GM12878 (cell line): ENCODE measurements at regions not wholly inside any gene's neighbourhood (a gene's known extent, or its start where the extent isn't known, plus 50 kb on each side); places are given as distances from the start of the nearest gene placed in this dataset.

Source experiments
- ATAC-seq: fragments of 200-7000 bp; cut with Tn5 transposase; 3 replicates; pipeline ENCODE4 v1.9.1; 2020; ENCODE audit warnings: mild to moderate bottlenecking, moderate library complexity
- BruUV-seq: library from RNA; stranded (reverse); fragments of 400-500 nt; replicated peaks from 2 replicates; lab custom pipeline; 2021; lab: Mats Ljungman, UMichigan
- CTCF ChIA-PET: fragments of 300-600 bp; sonication (Branson Sonifier 250); formaldehyde crosslinking; extraction: SDS; loops from one replicate; lab custom pipeline; 2021; ENCODE audit warnings: inconsistent platforms; lab: Yijun Ruan, JAX
- POLR2A ChIA-PET: fragments of 350-600 bp; formaldehyde crosslinking; extraction: SDS; loops from one replicate; lab custom pipeline; 2021; ENCODE audit warnings: inconsistent platforms; lab: Charles Lee
- RAD21 ChIA-PET: fragments of 300-600 bp; sonication (Branson Sonifier 250); formaldehyde crosslinking; loops from one replicate; lab custom pipeline; 2023; ENCODE audit warnings: antibody characterized with exemption; ENCODE audit not compliant: unreplicated experiment; lab: Charles Lee
- SMC1A ChIA-PET: fragments of 300-600 bp; sonication (Branson Sonifier 250); formaldehyde crosslinking; loops from one replicate; lab custom pipeline; 2023; ENCODE audit not compliant: unreplicated experiment, uncharacterized antibody; lab: Charles Lee
- DNase-seq: peaks from one replicate; pipeline ENCODE4 v3.0.0-alpha.2; 2011; ENCODE audit warnings: low read depth, low spot score
- FAIRE-seq: peaks from 3 replicates; lab custom pipeline; 2011; peaks lifted over from hg19 to GRCh38; lab: Jason Lieb, UNC
- H2AFZ ChIP-seq: 2 replicates; pipeline ENCODE4 v1.6.0; 2011; ENCODE audit warnings: low read depth, low read length, control low read depth; ENCODE audit not compliant: control insufficient read depth
- H3K27ac ChIP-seq: 2 replicates; pipeline ENCODE4 v1.5.1; 2011; ENCODE audit warnings: control low read depth; ENCODE audit not compliant: control insufficient read depth, insufficient read depth
- H3K27me3 ChIP-seq, 2 experiments: replicated peaks in 1 of 2; 2 replicates each; pipeline versions ENCODE4 v1.6.0 to v1.6.1; 2011; ENCODE audit warnings: low read length in 1 of 2; ENCODE audit not compliant: control insufficient read depth in 2 of 2, insufficient read depth in 2 of 2
- H3K36me3 ChIP-seq, 2 experiments: 2 replicates each; pipeline ENCODE4 v1.5.1; 2011; ENCODE audit warnings: low read length in 1 of 2; ENCODE audit not compliant: control insufficient read depth in 2 of 2, insufficient read depth in 2 of 2
- H3K4me1 ChIP-seq: 2 replicates; pipeline ENCODE4 v1.6.1; 2011; ENCODE audit warnings: mild to moderate bottlenecking, low read length, moderate library complexity, mixed read lengths; ENCODE audit not compliant: control insufficient read depth, insufficient read depth
- H3K4me2 ChIP-seq: 2 replicates; pipeline ENCODE4 v1.6.0; 2011; ENCODE audit warnings: control low read depth; ENCODE audit not compliant: control insufficient read depth, insufficient read depth
- H3K4me3 ChIP-seq: fragments of 200-600 bp; sonication (generic); 2 replicates; pipeline ENCODE4 v1.5.1; 2016
- H3K79me2 ChIP-seq: 2 replicates; pipeline ENCODE4 v1.6.0; 2011; ENCODE audit warnings: low read length; ENCODE audit not compliant: control insufficient read depth, insufficient read depth
- H3K9ac ChIP-seq: 2 replicates; pipeline ENCODE4 v1.8.0; 2011; ENCODE audit warnings: low read length, control low read depth, mixed read lengths; ENCODE audit not compliant: control insufficient read depth, insufficient read depth
- H3K9me3 ChIP-seq: replicated peaks from 3 replicates; pipeline ENCODE4 v1.5.1; 2011; ENCODE audit warnings: mild to moderate bottlenecking, low read length; ENCODE audit not compliant: control insufficient read depth, insufficient read depth
- H4K20me1 ChIP-seq: 2 replicates; pipeline ENCODE4 v1.6.0; 2011; ENCODE audit not compliant: control insufficient read depth, insufficient read depth
- BACH1 ChIP-seq: fragments of 450-650 bp; IDR thresholded peaks from 2 replicates; pipeline ENCODE4 v1.6.1; 2017; ENCODE audit warnings: mild to moderate bottlenecking, borderline replicate concordance
- BRCA1 ChIP-seq: IDR thresholded peaks from 2 replicates; pipeline ENCODE4 v1.6.1; 2011; ENCODE audit warnings: low read depth, low read length, improper control_type of control experiment
- CHD1 ChIP-seq: IDR thresholded peaks from 2 replicates; pipeline ENCODE4 v1.6.1; 2012; ENCODE audit warnings: low read depth, low read length, improper control_type of control experiment
- EED ChIP-seq: sonication (generic); IDR thresholded peaks from 2 replicates; pipeline ENCODE4 v1.6.1; 2016; ENCODE audit warnings: antibody characterized with exemption, low read depth
- EP300 ChIP-seq, 2 experiments: fragments of 150-350 bp in 1 of 2; IDR thresholded peaks; 2 replicates each; pipeline ENCODE4 v1.6.1; 2011 to 2012; ENCODE audit warnings: low read depth in 2 of 2, low read length in 2 of 2, borderline replicate concordance in 1 of 2, improper control_type of control experiment in 1 of 2, inconsistent platforms in 1 of 2; ENCODE audit not compliant: control insufficient read depth in 1 of 2
- KDM1A ChIP-seq: fragments of 200-600 bp; sonication (generic); IDR thresholded peaks from 2 replicates; pipeline ENCODE4 v1.6.1; 2016; ENCODE audit warnings: borderline replicate concordance
- SMAD1 ChIP-seq: fragments of 450-650 bp; IDR thresholded peaks from 2 replicates; pipeline ENCODE4 v1.6.1; 2018; ENCODE audit warnings: mild to moderate bottlenecking, low read depth; ENCODE audit not compliant: partially characterized antibody
- SMAD5 ChIP-seq: IDR thresholded peaks from 2 replicates; pipeline ENCODE4 v1.6.1; 2016; ENCODE audit warnings: antibody characterized with exemption, low read depth
- SPI1 ChIP-seq: IDR thresholded peaks from 2 replicates; pipeline ENCODE4 v1.6.1; 2011; ENCODE audit warnings: low read depth, mild to moderate bottlenecking, low read length, moderate library complexity, borderline replicate concordance; ENCODE audit not compliant: insufficient read depth
- SUZ12 ChIP-seq: fragments of 200-600 bp; sonication (generic); IDR thresholded peaks from one replicate; pipeline ENCODE4 v1.6.1; 2018; ENCODE audit warnings: antibody characterized with exemption, mild to moderate bottlenecking; ENCODE audit not compliant: unreplicated experiment
- WGBS: methylation state at CpG from one replicate; pipeline ENCODE4 v1.1.6; 2016; ENCODE audit warnings: low lambda C conversion rate; ENCODE audit not compliant: insufficient replicate concordance, insufficient coverage; ENCODE audit errors: missing lambda C conversion rate; 5-methylcytosine and 5-hydroxymethylcytosine counted together
- in situ Hi-C: fragments of 300-500 bp; cut with MboI; formaldehyde crosslinking; loops from 9 replicates; pipeline ENCODE4 v1.14.3; 2018; ENCODE audit warnings: mixed read lengths
- intact Hi-C: fragments of 100-400 bp; cut with micrococcal nuclease; formaldehyde crosslinking; loops from one replicate; pipeline ENCODE4 v1.14.2; 2022; ENCODE audit not compliant: unreplicated experiment
- TF ChIP-seq, protein P1 (sequence below), 3 experiments: IDR thresholded peaks in 2 of 3; conservative IDR thresholded peaks in 1 of 3; 2 replicates each; pipeline ENCODE4 v1.5.1; 2011; ENCODE audit warnings: low read depth in 3 of 3, low read length in 3 of 3, mild to moderate bottlenecking in 3 of 3, control low read depth in 2 of 3, moderate library complexity in 2 of 3, inconsistent platforms in 1 of 3, mixed read lengths in 1 of 3; ENCODE audit not compliant: control insufficient read depth in 2 of 3, insufficient read depth in 1 of 3; ENCODE audit errors: extremely low read depth in 1 of 3
- TF ChIP-seq, protein P2 (sequence below): fragments of 450-650 bp; IDR thresholded peaks from 2 replicates; pipeline ENCODE4 v1.6.1; 2017; ENCODE audit warnings: low read depth, mild to moderate bottlenecking, moderate library complexity
- TF ChIP-seq, protein P3 (sequence below): fragments of 450-650 bp; IDR thresholded peaks from 2 replicates; pipeline ENCODE4 v1.6.1; 2016; ENCODE audit warnings: mild to moderate bottlenecking, moderate library complexity, borderline replicate concordance
- TF ChIP-seq, protein P4 (sequence below): IDR thresholded peaks from 2 replicates; pipeline ENCODE4 v1.6.1; 2012; ENCODE audit warnings: low read depth, low read length, improper control_type of control experiment
- TF ChIP-seq, protein P5 (sequence below): fragments of 450-650 bp; IDR thresholded peaks from 2 replicates; pipeline ENCODE4 v1.6.1; 2014; ENCODE audit warnings: mild to moderate bottlenecking

DNA sequence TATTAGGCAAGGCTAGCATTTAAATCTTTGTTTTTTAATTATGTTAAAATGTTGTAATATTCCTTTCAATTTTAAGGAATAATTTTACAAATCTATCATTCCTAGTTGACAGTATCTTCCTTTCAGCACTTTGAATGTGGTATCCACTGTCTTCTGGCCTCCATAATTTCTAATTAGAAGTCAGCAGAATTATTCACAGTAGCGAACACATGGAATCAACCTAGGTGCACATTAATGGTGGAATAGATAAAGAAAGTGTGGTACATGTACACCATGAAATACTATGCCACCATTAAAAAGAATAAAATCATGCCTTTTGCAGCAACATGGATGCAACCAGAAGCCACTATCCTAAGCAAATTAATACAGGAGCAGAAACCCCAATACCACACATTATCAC, 1887.8 kb downstream of the PCDH7 start:
- H3K4me3 ChIP-seq = no peak overlapping the region
- no peaks in the 10 kb centered on the region for H3K36me3 ChIP-seq
- no peak overlapping the region for H2AFZ ChIP-seq
- H4K20me1 ChIP-seq = no peaks in the 10 kb centered on the region
- in situ Hi-C loops = no loop called here
- no TSS peak for BruUV-seq
- DNase-seq (no peak), FAIRE-seq (no peak), ATAC-seq (no peak)
- intact Hi-C loops = no loop called here
- no peak overlapping the region for H3K9ac ChIP-seq
- no peaks in the 10 kb centered on the region for H3K9me3 ChIP-seq
- SMC1A ChIA-PET = no interaction called here
- H3K4me1 ChIP-seq = no peaks in the 10 kb centered on the region
- H3K27me3 ChIP-seq = no peaks in the 10 kb centered on the region
- no peak overlapping the region for H3K4me2 ChIP-seq
- RAD21 ChIA-PET = no interaction called here
- no peaks in the 10 kb centered on the region for H3K79me2 ChIP-seq
- POLR2A ChIA-PET = no interaction called here
- 41% methylated on average over 1 of the region's 1 CpG for WGBS
- H3K27ac ChIP-seq = no peak overlapping the region
- CTCF ChIA-PET = no interaction called here
- TF ChIP-seq EED (no peak), SUZ12 (no peak), SPI1 (no peak), EP300 (IDR thresholded peaks at IDR 0.05; ENCODE audit: borderline replicate concordance in 1 of 2, control insufficient read depth in 1 of 2, low read depth in 2 of 2, low read length in 2 of 2) (no peak), CHD1 (no peak), BACH1 (no peak), SMAD5 (no peak), SMAD1 (no peak), BRCA1 (no peak), KDM1A (no peak)
- TF ChIP-seq, protein P1, sequence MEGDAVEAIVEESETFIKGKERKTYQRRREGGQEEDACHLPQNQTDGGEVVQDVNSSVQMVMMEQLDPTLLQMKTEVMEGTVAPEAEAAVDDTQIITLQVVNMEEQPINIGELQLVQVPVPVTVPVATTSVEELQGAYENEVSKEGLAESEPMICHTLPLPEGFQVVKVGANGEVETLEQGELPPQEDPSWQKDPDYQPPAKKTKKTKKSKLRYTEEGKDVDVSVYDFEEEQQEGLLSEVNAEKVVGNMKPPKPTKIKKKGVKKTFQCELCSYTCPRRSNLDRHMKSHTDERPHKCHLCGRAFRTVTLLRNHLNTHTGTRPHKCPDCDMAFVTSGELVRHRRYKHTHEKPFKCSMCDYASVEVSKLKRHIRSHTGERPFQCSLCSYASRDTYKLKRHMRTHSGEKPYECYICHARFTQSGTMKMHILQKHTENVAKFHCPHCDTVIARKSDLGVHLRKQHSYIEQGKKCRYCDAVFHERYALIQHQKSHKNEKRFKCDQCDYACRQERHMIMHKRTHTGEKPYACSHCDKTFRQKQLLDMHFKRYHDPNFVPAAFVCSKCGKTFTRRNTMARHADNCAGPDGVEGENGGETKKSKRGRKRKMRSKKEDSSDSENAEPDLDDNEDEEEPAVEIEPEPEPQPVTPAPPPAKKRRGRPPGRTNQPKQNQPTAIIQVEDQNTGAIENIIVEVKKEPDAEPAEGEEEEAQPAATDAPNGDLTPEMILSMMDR (IDR thresholded peaks at IDR 0.05 in 2 of 3, conservative IDR thresholded peaks at IDR 0.05 in 1 of 3; ENCODE audit: control insufficient read depth in 2 of 3, extremely low read depth in 1 of 3, insufficient read depth in 1 of 3, low read depth in 3 of 3, low read length in 3 of 3) = no peak
- TF ChIP-seq, protein P2, sequence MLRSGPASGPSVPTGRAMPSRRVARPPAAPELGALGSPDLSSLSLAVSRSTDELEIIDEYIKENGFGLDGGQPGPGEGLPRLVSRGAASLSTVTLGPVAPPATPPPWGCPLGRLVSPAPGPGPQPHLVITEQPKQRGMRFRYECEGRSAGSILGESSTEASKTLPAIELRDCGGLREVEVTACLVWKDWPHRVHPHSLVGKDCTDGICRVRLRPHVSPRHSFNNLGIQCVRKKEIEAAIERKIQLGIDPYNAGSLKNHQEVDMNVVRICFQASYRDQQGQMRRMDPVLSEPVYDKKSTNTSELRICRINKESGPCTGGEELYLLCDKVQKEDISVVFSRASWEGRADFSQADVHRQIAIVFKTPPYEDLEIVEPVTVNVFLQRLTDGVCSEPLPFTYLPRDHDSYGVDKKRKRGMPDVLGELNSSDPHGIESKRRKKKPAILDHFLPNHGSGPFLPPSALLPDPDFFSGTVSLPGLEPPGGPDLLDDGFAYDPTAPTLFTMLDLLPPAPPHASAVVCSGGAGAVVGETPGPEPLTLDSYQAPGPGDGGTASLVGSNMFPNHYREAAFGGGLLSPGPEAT = no peak
- TF ChIP-seq, protein P3, sequence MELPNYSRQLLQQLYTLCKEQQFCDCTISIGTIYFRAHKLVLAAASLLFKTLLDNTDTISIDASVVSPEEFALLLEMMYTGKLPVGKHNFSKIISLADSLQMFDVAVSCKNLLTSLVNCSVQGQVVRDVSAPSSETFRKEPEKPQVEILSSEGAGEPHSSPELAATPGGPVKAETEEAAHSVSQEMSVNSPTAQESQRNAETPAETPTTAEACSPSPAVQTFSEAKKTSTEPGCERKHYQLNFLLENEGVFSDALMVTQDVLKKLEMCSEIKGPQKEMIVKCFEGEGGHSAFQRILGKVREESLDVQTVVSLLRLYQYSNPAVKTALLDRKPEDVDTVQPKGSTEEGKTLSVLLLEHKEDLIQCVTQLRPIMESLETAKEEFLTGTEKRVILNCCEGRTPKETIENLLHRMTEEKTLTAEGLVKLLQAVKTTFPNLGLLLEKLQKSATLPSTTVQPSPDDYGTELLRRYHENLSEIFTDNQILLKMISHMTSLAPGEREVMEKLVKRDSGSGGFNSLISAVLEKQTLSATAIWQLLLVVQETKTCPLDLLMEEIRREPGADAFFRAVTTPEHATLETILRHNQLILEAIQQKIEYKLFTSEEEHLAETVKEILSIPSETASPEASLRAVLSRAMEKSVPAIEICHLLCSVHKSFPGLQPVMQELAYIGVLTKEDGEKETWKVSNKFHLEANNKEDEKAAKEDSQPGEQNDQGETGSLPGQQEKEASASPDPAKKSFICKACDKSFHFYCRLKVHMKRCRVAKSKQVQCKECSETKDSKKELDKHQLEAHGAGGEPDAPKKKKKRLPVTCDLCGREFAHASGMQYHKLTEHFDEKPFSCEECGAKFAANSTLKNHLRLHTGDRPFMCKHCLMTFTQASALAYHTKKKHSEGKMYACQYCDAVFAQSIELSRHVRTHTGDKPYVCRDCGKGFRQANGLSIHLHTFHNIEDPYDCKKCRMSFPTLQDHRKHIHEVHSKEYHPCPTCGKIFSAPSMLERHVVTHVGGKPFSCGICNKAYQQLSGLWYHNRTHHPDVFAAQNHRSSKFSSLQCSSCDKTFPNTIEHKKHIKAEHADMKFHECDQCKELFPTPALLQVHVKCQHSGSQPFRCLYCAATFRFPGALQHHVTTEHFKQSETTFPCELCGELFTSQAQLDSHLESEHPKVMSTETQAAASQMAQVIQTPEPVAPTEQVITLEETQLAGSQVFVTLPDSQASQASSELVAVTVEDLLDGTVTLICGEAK = no peak
- TF ChIP-seq, protein P4, sequence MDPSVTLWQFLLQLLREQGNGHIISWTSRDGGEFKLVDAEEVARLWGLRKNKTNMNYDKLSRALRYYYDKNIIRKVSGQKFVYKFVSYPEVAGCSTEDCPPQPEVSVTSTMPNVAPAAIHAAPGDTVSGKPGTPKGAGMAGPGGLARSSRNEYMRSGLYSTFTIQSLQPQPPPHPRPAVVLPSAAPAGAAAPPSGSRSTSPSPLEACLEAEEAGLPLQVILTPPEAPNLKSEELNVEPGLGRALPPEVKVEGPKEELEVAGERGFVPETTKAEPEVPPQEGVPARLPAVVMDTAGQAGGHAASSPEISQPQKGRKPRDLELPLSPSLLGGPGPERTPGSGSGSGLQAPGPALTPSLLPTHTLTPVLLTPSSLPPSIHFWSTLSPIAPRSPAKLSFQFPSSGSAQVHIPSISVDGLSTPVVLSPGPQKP = no peak
- TF ChIP-seq, protein P5, sequence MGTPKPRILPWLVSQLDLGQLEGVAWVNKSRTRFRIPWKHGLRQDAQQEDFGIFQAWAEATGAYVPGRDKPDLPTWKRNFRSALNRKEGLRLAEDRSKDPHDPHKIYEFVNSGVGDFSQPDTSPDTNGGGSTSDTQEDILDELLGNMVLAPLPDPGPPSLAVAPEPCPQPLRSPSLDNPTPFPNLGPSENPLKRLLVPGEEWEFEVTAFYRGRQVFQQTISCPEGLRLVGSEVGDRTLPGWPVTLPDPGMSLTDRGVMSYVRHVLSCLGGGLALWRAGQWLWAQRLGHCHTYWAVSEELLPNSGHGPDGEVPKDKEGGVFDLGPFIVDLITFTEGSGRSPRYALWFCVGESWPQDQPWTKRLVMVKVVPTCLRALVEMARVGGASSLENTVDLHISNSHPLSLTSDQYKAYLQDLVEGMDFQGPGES = no peak
